DMS 273 (cell line): ENCODE measurements at regions not wholly inside any gene's neighbourhood (a gene's known extent, or its start where the extent isn't known, plus 50 kb on each side); places are given as distances from the start of the nearest gene placed in this dataset.
"Not testable (repeated sequence)": the region's sequence is repeated elsewhere in the genome, so short reads cannot be mapped to it uniquely, and the experiment has no call there.

ENCODE experiments used
- DNase-seq: peaks from one replicate; lab custom pipeline; 2025; ENCODE audit not compliant: unreplicated experiment; lab: John Stamatoyannopoulos, UW

DNA sequence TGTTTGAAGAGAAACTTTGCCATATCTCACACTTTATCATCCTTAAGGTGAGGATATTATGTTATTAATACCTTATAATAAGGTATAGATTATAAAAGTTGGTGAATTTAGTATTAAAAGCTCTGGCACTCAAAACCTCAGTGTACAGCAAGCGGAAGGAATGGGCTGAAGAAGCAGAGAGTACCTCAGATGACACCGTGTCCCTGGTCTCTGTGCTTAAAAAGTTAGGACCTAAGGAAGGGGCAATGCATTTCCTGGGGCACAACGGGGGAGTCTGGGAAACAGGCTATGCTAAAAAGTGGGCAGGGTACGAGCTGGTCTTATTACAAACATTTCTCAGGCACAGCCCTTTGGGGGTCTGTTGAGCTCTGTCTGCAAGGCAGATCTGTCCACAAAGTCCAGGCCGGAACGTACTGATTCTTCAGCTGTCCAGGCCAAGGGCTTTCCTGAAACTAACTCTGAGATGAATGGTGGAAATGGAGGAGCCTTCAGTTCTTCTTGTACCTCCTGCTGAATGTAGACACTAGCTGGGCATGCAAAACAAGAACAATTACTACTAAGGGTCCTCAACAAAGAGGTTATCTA is 202.7 kb downstream of the POM121L12 start:
- no peak for DNase-seq

DNA sequence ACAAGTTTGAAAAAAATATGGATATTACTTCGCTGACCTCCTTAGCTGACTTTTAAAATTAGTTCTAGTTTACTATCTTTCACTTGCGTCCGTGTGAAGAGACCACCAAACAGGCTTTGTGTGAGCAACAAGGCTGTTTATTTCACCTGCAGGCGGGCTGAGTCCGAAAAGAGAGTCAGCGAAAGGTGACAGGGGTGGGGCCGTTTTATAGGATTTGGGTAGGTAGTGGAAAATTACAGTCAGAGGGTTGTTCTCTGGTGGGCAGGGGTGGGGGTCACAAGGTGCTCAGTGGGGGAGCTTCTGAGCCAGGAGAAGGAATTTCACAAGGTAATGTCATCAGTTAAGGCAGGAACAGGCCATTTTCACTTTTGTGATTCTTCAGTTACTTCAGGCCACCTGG is 203.7 kb downstream of the POM121L12 start:
- DNase-seq: not testable (repeated sequence)

DNA sequence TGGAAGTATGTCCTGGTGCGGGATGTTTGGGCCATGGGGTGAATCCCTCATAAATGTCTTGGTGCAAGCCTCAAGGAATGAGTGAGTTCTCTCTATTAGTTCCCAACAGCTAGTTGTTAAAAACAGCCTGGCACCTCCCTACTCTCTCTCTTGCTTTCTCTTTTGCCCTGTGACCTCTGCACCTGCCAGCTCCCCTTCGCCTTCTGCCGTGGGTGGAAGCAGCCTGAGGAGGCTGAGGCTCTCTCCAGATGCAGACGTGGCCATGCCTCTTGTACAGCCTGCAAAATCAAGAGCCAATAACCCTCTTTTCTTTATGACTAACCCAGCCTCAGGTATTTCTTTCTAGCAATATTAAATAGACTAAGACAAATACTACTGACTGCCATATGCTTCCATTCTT is 210.3 kb downstream of the POM121L12 start:
- no peak for DNase-seq

DNA sequence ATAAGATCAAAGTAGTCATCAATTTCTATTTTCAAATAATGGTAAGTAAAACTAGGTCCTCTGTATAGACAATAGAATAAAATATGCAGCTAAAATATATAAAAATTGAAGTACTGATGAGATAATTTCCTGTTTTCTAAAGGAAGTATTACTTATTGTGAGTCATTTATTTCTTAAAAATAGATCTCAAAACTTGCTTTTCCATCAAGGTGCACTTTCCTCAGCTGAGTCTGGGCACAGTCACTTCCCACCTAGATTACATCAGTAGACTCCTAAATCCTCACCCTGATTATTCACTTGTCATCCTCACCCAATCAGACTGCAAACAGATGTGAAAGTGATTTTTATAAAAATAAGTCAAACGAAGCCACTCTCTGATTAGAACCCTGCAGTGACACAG is 211.5 kb downstream of the POM121L12 start:
- no peak for DNase-seq

DNA sequence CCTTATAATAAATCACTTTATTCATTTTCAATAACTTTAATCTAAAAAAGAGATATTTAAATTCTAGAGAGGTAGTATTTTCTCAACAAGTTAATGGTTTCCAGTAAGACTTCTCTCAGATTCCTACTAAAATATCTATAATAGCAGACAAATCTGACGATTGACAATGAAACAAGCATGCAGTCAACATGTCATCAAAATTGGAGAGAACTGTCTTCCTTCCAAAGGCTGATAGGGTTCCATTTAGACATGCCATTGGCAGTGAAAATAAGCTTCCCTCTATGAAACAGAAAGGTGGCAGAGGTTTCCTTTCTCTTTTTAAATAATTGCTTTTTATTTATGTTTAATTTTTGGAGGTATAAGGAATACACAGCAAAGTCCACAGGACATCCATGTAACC is 217.1 kb downstream of the POM121L12 start:
- no peak for DNase-seq

DNA sequence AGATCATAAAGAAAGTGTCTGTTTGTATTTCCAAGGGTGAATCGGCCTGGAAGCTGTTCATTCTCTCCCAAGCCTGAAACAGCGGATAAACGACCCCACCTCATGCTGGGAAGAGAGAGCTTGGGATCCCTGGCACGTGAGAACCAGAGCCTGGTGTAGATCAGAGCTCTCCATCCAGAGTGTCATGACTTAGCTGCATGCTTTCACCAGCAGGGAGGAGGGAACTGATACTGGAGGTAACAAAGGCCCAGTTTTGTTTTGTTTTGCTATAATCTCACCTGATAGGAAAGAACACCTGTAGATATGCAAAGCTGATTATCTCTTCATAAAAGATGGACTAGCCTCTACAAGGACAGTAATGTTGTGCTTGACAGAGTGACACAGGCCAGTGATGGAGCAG is 236.6 kb downstream of the POM121L12 start:
- no peak for DNase-seq

DNA sequence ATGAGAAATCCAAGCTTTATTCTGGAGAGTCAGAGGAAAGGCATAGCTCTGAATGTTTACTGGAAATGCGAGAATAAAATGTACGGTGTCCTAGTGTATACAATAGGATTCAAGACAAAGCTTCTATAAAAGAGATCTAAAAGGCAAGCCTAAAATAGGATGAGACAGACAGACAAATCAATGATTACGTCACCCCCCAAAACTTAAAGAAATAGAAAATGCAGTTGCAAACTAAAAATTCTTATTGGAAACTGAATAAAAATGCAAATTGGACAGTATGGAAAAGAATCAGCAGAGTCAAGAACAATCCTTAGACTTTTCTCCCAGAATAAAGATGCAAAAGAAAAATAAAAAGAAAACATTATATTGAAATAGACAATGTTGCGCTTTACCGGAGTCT is 245.9 kb downstream of the POM121L12 start:
- DNase-seq: no peak

DNA sequence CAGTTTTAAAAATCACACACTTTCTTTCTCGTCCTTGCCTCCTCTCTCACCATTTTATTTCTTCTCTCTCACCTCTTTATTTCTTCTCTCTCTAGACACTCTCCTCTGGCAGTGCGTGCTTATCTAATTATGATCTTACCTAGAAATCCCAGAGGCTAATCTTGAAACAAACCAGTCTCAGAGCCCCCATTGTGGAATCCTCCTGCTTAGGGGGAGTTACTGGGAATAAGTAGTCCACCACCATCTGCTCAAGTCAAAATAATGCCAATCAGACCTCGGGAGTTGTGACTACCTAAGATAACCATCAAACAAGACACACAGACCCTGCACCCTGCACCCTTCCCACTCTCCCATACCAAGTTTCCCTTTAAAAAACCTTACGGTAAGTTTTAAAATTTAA is 256.9 kb downstream of the POM121L12 start:
- DNase-seq: no peak

DNA sequence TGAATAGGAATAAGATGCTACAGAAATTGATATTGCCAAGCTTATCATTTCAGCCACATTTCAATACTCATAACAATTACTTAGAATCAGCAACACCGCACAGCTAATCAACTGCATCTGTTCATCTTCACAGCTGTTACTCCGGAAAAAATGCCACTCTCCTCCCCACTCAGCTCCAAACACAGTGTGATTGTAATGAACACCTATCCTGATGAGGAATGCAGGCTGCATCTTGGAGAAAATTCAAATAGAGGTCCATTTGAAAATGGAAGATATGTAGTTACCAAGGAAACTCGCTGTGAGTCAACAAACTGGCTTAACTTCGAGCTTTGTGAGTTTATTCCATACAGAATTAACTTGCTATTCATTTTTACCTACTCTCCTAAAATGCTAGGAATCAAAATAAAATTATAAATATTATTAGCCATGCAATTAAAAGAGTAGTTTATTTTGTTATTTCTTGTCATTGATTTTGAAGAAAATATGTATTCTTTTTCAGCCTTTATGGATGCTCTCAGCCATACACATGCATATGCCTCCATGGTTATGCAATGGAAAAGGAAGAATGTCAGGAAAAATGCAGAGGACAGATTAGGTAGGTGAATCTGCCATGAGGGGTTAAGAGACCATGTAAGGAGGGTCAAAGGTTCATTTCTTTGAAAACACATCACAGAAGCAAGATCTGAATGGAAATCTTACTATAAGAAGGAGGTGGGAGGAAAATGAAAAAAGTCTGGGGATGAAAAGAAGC is 267.2 kb downstream of the POM121L12 start:
- DNase-seq: no peak

DNA sequence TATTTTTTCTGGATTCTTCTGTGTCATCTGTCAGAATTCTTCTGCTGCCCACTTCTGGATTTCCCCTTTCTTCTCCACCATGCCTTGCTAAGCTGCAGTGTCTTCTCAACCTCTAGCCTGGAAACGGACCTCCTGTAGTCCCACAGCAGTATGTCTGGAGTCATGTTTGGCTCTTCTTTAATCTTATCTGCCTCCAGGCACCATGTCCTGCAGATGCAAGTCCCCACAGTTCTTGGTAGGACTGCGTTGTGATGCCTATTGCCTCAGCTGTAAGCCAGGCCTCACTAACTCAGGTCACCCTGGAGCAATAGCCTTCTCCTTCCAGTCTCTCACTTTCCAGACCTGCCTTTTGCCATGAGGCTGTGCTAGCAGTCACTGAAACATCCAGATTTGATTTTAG is 268.3 kb downstream of the POM121L12 start:
- no peak for DNase-seq

DNA sequence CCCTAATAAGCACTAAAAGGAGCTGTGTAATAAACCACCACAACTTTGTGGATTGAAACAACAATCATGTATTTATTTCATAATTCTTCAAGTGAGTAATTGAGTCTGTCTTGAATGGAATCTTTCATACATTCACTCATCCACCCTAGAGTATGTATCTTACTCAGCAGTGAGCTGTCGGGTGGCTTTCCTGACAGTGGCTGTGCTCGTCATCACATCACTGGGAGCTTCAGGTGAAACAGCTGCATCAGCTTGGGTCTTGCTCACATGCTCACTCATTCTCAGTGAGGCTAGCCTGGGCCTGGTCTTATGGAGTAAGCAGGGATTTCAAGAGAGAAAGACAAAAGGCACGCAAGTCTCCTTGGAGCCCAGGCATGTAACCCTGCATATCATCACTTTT is 271.4 kb downstream of the POM121L12 start:
- DNase-seq: no peak

DNA sequence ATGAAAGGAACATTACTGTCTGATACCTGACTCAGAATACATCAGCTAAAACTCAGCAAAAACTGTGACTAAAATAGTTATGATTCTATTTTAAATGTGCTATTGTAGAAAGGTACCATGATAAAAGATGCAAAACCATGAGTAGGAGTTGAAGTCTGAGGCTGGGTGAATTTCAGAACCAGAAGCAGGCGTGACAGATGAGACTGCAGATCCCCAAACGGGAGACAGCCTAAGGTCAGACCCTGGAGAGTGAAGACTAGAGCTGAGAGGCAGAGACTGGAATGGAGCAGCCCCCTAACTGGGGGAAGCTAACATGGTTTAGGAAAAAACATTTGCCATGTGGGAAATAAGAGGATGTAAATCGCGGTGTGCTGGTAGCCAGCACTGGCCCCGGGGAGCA is 275.8 kb downstream of the POM121L12 start:
- no peak for DNase-seq

DNA sequence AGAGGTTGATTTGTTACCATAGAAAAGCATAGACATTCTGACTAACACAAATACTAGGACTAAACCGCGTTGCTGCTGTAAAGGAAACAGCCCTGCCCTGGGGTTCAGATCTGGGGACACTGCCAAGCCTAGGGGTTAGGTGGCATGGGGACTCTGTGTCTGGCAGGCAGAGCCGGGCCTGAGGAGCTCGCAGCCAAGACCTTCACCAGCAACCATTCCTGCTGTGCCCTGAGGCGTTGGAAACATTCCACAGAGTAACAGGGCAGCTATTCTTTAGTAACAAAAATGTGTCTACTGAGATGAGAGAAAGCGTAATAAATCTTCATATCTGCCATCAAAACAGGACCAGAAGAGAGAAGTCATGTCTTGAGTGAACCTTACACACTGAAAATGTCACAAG is 280.5 kb downstream of the POM121L12 start:
- DNase-seq: no peak

DNA sequence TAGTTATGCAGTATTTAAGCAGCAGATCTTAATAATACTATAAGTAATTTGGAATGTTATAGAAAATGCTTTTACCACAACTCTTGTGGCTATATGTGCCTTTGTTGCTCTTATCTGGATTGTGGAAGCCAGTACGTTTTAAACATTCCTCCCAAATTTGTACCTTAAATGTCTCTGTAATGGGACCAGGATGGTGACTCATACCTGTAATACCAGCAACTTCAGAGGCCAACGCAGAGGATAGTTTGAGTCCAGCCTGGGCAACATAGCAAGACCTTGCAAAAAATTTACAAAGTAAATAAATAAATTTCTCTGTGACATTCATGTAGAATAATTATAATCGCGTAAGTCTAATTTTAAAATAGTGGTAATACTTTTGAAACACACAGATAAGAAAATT is 283.1 kb downstream of the POM121L12 start:
- no peak for DNase-seq

DNA sequence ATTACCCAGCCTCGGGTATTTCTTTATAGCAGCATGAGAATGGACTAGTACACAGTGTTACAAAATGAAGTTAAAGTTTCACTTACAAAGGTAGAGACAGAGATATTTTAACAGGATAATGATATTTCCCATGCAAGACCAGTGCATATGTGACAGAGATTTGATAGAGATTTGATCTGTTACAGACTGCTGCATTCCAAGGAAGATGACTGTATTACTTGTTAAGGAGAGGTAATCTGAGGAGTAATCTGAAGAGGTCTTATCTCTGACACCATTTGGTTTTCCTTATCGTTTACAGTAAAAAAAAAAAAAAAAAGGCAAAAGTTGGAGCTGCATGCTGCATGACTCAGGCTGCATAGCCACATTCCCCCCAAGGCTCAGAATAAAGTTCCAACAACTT is 289.6 kb downstream of the POM121L12 start:
- no peak for DNase-seq

DNA sequence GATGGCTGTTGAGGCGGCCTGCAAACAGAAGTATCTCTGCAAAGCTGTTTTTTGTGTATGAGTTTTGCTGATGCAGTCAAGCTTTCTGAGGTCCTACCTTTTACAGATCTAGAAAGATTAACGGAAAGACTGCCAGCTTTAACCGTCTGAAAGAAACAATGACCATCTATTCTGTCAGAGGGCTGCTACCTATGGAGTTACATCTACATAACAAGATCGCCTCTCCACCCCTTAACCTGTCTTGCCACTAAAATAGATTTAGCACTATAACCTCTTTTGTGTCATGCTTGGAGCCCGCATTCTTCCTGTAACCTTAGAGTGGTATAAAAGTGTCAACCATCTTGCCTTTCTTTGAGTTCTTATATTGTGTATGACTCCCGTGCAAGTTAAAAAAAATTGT is 291.2 kb downstream of the POM121L12 start:
- DNase-seq: no peak

DNA sequence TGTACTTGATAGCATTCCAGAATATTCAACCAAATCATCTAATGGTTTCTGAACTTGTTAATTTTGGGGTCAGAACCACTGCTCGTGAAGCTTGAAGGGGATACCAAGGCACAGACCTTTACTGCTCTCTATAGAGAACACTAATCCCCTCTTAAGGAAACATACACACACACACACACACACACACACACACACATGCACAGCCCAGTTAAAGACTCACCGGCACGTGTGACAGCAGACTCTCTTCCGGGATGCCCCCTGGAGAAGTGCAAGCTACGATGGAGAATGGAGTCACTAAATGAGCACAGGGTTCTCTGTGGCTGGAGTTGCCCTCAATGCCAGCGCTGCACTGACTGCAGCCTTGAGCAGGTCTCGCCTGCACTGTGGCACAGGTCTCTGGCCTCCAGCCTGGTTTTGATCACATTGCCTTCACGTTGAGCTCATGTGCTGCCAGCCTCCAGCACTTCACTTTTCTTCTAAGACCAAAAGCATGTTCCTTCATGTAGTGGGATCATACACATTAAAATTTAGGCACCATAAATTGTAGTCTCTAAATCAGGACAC is 300.8 kb downstream of the POM121L12 start:
- no peak for DNase-seq

DNA sequence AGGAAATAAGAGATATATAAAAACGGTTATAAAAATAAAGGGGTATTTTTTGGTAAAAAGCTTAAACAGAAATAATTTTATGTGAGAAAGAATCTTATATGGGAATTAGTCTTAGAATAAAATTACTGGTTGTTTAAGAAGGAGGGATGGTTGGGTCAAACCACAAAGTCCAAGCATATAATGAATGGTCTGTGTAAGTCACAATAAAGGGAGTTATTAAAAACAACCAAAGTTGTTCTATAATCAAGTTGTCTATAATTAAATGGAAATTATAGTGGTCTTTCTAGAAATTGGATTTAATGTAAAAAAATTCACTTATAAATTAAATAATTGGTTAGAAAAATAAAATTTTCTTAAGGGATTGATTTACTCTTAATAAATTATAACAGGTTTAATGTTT is 304.8 kb downstream of the POM121L12 start:
- peak; percentile 10 for DNase-seq

DNA sequence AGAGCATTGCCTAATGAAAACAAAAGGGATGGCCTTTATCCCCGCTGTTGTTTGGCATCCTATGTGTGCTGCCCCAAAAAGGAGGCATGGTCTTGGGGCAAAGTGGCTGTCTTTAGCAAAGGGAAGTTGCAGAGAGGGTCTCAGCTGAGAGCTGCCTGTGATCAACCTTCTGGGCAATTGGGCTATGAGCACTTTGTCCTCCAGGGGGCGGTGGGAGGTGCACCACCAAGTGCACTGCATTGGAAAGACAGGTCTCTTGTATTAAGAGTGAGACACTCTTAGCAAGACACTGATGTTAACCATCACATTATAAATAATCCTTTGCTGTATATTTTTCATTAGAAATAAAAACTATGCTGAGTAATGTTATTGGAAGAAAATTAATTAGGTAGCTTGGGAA is 314.8 kb downstream of the POM121L12 start:
- peak; percentile 84 for DNase-seq

DNA sequence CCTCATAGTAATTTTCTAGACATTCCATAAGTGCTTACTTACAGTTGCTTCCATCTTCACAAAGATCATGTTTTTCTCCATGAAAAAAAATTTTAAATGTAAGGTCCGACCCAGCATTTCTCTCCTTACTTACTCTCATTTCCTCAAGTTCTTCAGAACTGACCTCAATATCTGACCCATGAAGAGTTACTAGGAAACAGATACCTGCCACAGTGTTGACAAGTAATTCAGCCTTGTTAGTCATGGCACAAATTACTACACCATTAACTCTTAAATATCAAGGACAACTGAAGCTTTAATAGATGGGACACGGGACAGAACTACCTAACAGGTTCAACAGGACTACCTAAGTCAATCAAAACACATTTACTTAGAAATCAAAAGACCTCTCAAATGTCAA is 316.2 kb downstream of the POM121L12 start:
- DNase-seq: no peak

DNA sequence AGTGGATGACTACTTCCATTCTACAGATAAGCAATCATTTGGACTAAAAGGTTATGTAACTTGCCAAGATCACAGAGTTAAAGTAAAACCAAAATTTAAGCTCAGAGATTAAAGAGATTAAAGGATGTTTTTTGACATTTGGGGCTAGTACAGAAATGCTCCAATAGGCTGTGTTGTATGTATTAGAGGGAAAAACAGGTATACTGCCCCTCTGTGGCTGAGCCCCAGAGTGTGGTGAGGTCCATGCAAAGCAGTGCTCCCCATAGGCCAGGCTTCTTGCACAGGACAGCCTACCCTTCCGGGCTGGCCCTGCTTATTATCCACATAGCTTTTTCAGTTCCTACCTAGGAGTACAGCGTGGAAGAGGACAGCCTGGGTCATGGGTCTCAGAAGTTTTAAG is 322.8 kb downstream of the POM121L12 start:
- peak; percentile 8 for DNase-seq

DNA sequence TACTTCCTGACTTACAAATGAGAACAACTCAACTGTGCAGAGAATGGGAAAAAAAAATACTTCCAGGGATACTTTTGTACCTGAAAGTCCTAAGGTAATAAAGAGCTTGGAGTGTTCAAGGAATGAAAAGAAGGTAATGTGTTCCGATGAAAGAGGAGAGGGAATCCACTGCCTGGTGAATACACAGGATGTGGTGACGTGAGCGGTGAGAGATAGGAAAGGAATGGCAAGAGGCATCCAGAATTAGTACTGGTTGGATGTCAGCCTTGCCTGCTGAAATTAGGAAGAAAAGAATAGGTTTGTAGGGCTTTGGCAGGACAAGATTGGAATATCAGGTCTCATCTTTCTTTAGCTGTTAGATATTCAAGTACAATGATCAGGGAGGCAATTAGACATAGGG is 347.7 kb downstream of the POM121L12 start:
- DNase-seq: no peak

DNA sequence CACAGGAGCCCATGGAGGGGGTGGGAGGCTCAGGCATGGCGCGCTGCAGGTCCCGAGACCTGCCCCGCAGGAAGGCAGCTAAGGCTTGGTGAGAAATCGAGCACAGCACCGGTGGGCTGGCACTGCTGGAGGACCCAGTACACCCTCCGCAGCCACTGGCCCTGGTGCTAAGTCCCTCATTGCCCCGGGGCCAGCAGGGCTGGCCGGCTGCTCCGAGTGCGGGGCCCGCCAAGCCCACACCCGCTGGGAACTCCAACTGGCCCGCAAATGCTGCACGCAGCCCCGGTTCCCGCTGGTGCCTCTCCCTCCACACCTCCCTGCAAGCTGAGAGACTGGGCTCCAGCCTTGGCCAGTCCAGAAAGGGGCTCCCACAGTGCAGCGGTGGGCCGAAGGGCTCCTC is 349.8 kb downstream of the POM121L12 start:
- not testable (repeated sequence) for DNase-seq
